GM12892 (cell line): ENCODE measurements at regions not wholly inside any gene's neighbourhood (a gene's known extent, or its start where the extent isn't known, plus 50 kb on each side); places are given as distances from the start of the nearest gene placed in this dataset.
"Not testable (repeated sequence)": the region's sequence is repeated elsewhere in the genome, so short reads cannot be mapped to it uniquely, and the experiment has no call there.

Source experiments
- POLR2A ChIP-seq: IDR thresholded peaks from 2 replicates; pipeline ENCODE4 v1.6.1; 2011; ENCODE audit warnings: low read depth, low read length, control low read depth
- POLR2AphosphoS5 ChIP-seq: IDR thresholded peaks from 2 replicates; pipeline ENCODE4 v1.6.1; 2011; ENCODE audit warnings: low read depth, low read length, control low read depth

GRCh38 chr15:31673263-31673662 lies 346.6 kb downstream of the KLF13 start:
- TF ChIP-seq POLR2AphosphoS5, POLR2A: not testable (repeated sequence)
